A549 (cell line): ENCODE measurements at regions not wholly inside any gene's neighbourhood (a gene's known extent, or its start where the extent isn't known, plus 50 kb on each side); places are given as distances from the start of the nearest gene placed in this dataset.

Experiments
- CHD4 ChIP-seq: fragments of 200-600 bp; sonication (generic); IDR thresholded peaks from 2 replicates; pipeline ENCODE4 v1.6.1; 2016; ENCODE audit warnings: antibody characterized with exemption, mild to moderate bottlenecking, borderline replicate concordance
- EP300 ChIP-seq, 2 experiments: fragments of >200 bp; sonication (Bioruptor Twin); formaldehyde crosslinking; IDR thresholded peaks; 2 replicates in 1 of 2; 3 replicates in 1 of 2; pipeline ENCODE4 v1.6.1; 2016 to 2017
- POLR2A ChIP-seq: IDR thresholded peaks from 2 replicates; pipeline ENCODE4 v1.6.1; 2012; ENCODE audit warnings: mild to moderate bottlenecking, low read length
- RAD21 ChIP-seq, 2 experiments: fragments of >200 bp in 1 of 2; sonication (Bioruptor Twin) in 1 of 2; formaldehyde crosslinking in 1 of 2; IDR thresholded peaks in 1 of 2; conservative IDR thresholded peaks in 1 of 2; 2 replicates in 1 of 2; 3 replicates in 1 of 2; pipeline ENCODE4 v1.6.1; 2012 to 2018; ENCODE audit warnings: inconsistent platforms in 1 of 2
- RFX5 ChIP-seq: fragments of 450-650 bp; IDR thresholded peaks from 2 replicates; pipeline ENCODE4 v1.7.1; 2014; ENCODE audit warnings: antibody characterized with exemption, mild to moderate bottlenecking, moderate library complexity
- TF ChIP-seq, protein P1 (sequence below): fragments of 200-600 bp; sonication (generic); IDR thresholded peaks from 2 replicates; pipeline ENCODE4 v1.6.1; 2016; ENCODE audit warnings: antibody characterized with exemption, mild to moderate bottlenecking, moderate library complexity
- TF ChIP-seq, protein P2 (sequence below): fragments of >200 bp; sonication (Bioruptor Twin); formaldehyde crosslinking; IDR thresholded peaks from 3 replicates; pipeline ENCODE4 v1.5.1; 2016
- TF ChIP-seq, protein P3 (sequence below): fragments of >200 bp; sonication (Bioruptor Twin); formaldehyde crosslinking; IDR thresholded peaks from 2 replicates; pipeline ENCODE4 v1.6.1; 2016

DNA sequence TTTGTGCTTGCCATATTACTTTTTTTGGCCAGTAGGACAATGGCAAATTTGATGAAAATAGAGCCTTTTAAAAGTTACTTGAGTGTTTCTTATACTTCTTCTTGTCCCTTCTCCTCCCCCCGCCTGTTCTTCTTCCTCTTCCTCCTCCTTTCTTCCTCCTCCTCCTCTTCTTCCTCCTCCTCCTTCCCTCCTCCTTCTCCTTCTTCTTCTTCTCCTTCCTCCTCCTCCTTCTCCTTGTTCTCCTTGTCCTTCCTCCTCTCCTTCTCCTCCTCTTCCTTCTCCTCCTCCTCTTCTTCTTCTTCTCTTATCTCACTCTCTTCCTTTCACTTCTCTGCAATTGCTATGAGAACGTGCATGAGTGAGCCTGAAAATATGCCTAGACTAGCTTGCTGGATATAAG is 466.2 kb upstream of the NR5A2 start:
- TF ChIP-seq POLR2A (no peak), EP300 (IDR thresholded peaks at IDR 0.05) (no peak), RAD21 (conservative IDR thresholded peaks at IDR 0.05 in 1 of 2, IDR thresholded peaks at IDR 0.05 in 1 of 2) (no peak), RFX5 (no peak), CHD4 (no peak)
- TF ChIP-seq, protein P1, sequence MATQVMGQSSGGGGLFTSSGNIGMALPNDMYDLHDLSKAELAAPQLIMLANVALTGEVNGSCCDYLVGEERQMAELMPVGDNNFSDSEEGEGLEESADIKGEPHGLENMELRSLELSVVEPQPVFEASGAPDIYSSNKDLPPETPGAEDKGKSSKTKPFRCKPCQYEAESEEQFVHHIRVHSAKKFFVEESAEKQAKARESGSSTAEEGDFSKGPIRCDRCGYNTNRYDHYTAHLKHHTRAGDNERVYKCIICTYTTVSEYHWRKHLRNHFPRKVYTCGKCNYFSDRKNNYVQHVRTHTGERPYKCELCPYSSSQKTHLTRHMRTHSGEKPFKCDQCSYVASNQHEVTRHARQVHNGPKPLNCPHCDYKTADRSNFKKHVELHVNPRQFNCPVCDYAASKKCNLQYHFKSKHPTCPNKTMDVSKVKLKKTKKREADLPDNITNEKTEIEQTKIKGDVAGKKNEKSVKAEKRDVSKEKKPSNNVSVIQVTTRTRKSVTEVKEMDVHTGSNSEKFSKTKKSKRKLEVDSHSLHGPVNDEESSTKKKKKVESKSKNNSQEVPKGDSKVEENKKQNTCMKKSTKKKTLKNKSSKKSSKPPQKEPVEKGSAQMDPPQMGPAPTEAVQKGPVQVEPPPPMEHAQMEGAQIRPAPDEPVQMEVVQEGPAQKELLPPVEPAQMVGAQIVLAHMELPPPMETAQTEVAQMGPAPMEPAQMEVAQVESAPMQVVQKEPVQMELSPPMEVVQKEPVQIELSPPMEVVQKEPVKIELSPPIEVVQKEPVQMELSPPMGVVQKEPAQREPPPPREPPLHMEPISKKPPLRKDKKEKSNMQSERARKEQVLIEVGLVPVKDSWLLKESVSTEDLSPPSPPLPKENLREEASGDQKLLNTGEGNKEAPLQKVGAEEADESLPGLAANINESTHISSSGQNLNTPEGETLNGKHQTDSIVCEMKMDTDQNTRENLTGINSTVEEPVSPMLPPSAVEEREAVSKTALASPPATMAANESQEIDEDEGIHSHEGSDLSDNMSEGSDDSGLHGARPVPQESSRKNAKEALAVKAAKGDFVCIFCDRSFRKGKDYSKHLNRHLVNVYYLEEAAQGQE, result no peak
- TF ChIP-seq, protein P2, sequence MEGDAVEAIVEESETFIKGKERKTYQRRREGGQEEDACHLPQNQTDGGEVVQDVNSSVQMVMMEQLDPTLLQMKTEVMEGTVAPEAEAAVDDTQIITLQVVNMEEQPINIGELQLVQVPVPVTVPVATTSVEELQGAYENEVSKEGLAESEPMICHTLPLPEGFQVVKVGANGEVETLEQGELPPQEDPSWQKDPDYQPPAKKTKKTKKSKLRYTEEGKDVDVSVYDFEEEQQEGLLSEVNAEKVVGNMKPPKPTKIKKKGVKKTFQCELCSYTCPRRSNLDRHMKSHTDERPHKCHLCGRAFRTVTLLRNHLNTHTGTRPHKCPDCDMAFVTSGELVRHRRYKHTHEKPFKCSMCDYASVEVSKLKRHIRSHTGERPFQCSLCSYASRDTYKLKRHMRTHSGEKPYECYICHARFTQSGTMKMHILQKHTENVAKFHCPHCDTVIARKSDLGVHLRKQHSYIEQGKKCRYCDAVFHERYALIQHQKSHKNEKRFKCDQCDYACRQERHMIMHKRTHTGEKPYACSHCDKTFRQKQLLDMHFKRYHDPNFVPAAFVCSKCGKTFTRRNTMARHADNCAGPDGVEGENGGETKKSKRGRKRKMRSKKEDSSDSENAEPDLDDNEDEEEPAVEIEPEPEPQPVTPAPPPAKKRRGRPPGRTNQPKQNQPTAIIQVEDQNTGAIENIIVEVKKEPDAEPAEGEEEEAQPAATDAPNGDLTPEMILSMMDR, result no peak
- TF ChIP-seq, protein P3, sequence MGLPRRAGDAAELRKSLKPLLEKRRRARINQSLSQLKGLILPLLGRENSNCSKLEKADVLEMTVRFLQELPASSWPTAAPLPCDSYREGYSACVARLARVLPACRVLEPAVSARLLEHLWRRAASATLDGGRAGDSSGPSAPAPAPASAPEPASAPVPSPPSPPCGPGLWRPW, result no peak
